GM18909 (cell line): ENCODE measurements at regions not wholly inside any gene's neighbourhood (a gene's known extent, or its start where the extent isn't known, plus 50 kb on each side); places are given as distances from the start of the nearest gene placed in this dataset.
"Not testable (repeated sequence)": the region's sequence is repeated elsewhere in the genome, so short reads cannot be mapped to it uniquely, and the experiment has no call there.

Experiments used
- ATAC-seq: cut with Tn5 transposase; IDR thresholded peaks from one replicate; pipeline ENCODE4 v1.9.1; 2021; ENCODE audit warnings: mild to moderate bottlenecking; ENCODE audit not compliant: unreplicated experiment, poor library complexity

DNA sequence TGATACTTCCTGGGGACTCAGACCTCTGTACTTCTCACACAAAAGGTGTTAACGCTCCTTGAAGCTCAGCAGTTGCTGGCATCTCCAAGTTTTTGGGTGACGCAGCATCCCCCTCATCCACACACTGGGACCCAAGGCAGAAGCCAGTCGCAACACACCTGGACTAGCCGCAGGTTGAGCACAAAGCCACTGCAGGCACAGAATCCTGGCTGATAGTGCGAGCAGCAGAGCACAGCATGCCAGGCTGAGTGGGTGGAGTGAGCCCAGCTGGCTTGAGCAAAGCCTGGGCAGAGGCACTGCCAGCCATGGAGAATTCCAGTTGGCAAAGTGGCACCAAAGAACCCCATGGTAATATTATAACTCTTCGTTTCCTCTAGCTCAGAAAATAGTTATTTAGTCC is 873.2 kb upstream of the NDST4 start:
- ATAC-seq = no peak

DNA sequence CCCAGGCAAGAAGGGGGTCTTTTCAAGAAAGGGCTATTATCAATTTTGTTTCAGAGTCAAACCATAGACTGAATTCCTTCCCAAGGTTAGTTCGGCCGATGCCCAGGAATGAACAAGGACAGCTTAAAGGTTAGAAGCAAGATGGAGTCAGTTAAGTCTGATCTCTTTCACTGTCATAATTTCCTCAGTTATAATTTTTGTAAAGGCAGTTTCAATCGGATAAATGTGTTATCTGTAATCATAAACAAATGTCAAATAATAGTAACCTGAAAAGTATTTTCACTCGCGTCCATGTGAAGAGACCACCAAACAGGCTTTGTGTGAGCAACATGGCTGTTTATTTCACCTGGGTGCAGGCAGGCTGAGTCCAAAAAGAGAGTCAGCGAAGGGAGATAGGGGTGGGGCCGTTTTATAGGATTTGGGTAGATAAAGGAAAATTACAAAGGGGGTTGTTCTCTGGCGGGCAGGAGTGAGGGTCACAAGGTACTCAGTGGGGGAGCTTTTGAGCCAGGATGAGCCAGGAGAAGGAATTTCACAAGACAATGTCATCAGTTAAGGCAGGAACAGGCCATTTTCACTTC is 862.1 kb upstream of the NDST4 start:
- not testable (repeated sequence) for ATAC-seq

GRCh38 chr4:115973768-115974167 is 860.3 kb upstream of the NDST4 start:
- ATAC-seq = no peak

GRCh38 chr4:115972967-115973366 is 859.5 kb upstream of the NDST4 start:
- no peak for ATAC-seq

DNA sequence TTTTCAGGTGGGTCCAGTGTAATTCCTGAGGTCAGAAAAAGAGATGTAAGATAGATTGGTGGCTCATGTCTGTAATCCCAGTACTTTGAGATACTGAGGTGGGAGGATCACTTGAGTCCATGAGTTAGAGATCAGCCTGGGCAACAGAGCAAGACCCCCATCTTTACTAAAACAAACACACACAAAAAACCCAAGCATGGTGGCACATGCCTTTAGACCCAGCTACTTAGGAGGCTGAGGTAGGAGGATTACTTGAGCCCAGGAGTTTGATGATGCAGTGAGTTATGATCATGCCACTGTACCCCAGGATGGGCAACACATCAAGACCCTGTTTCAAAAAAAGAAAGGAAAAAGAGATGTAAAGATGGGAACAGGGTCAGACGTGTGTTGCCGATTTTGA is 857.4 kb upstream of the NDST4 start:
- ATAC-seq = no peak

DNA sequence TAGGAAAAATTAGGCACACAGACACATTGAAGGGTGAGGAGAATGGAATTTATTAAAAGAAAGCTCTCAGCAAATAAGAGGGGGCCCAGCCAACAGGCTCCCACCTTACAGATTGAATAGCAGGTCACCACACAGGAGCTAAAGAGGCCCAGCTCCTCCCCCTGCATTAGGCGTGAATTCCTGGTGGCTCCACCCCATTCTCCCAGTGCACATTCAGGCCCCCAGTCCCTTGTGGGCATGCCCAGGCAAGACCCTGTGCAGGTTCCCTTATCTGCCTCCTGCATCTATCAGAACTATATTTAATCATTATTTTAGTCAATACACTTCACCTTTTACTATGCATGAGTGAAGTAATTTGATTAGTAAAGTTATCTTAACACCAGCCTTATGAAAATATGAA is 856.3 kb upstream of the NDST4 start:
- no peak for ATAC-seq

DNA sequence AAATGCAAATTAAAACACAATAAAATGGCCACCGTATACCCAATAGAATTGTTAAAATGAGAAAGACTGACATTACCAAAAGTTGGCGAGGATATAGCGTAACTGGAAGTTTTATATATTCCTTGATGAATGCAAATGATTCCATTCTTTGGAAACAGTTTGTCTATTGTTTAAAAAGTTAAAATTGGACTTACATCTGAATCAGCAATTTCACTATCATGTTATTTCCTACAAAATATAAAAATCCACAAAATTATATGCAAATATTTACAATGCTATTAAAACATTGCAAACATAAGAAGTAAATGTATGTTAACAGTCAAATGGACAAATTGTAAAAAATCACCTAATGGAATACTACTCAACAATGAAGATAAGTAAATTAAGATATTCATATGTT is 852.2 kb upstream of the NDST4 start:
- no peak for ATAC-seq

- ATAC-seq = not testable (repeated sequence)
Measured at GRCh38 chr4:115956054-115956796, 842.8 kb upstream of the NDST4 start.

- no peak for ATAC-seq
Measured at GRCh38 chr4:115950806-115951205, 837.4 kb upstream of the NDST4 start.

GRCh38 chr4:115949974-115950743 is 836.7 kb upstream of the NDST4 start:
- ATAC-seq = peak; percentile 88

DNA sequence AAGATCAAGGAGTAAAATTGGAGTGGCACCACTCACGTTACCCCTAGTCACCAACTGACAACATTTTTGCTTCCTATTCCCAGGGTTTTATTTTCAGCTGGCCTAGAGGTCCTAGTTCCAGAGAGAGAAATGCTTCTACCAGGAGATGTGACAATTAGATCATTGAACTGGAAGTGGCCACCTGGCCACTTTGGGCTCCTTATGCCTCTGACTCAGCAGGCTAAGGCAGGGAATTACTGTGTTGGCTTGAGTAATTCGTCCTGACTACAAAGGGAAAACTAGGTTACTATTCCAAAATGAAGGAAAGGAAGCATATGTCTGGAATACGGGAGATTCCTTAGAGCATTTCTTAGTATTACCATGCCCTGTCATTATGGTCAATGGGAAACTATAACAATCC is 831.6 kb upstream of the NDST4 start:
- no peak for ATAC-seq

- ATAC-seq = no peak
Measured at GRCh38 chr4:115944146-115944905, 830.9 kb upstream of the NDST4 start.

- ATAC-seq = no peak
Measured at GRCh38 chr4:115938764-115939443, 825.5 kb upstream of the NDST4 start.

DNA sequence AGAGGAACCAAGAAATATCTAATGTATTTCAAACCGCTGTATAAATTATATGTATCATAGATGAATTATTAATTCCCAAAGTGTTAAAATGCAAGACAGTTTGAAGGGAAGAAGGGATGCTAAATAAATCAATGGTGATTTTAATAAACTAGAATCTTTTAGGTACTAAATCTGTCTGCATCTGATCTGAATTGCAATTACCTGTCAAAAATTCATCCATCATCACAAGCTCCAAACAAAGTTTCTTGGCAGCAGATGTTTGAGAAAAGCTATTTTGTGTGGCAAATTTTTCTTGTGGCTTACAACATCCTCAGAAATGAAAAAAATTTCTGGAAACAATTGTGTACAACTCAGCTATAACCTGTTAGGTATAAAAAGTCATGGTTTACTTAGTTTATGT is 816.0 kb upstream of the NDST4 start:
- no peak for ATAC-seq

- ATAC-seq = no peak
Measured at GRCh38 chr4:115927382-115927781, 814.0 kb upstream of the NDST4 start.

- ATAC-seq = no peak
Measured at GRCh38 chr4:115923152-115923551, 809.7 kb upstream of the NDST4 start.

DNA sequence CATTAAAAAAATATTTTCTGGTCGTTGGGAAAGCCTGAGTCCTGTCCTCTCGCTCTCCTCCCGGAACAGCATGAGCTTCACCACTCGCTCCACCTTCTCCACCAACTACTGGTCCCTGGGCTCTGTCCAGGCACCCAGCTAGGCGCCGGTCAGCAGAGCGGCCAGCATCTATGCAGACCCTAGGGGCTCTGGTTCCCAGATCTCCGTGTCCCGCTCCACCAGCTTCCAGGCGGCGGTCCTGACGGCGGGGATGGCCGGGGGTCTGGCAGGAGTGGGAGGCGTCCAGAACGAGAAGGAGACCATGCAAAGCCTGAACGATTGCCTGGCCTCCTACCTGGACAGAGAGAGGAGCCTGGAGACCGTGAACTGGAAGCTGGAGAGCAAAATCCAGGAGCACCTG is 807.2 kb upstream of the NDST4 start:
- ATAC-seq = no peak

DNA sequence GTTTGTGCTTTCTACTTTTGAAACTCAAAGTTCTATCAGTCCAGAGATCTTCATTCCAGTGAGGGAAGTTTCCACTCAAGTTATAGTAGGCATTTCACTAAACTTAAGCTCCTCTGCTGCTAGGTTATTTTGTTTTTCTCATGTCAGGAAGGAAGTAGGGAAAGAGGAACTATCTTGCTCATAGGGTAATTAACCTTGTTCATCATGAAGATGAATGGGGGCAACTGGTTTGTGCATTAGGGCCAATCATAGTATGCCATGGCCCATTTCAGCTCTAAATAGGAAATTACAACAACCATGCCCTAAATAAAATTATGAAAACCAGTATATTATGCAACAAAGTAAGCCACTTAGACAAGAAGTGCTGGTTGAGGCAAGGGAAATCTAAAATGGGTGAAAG is 804.7 kb upstream of the NDST4 start:
- no peak for ATAC-seq

GRCh38 chr4:115906428-115906827 is 793.0 kb upstream of the NDST4 start:
- no peak for ATAC-seq

DNA sequence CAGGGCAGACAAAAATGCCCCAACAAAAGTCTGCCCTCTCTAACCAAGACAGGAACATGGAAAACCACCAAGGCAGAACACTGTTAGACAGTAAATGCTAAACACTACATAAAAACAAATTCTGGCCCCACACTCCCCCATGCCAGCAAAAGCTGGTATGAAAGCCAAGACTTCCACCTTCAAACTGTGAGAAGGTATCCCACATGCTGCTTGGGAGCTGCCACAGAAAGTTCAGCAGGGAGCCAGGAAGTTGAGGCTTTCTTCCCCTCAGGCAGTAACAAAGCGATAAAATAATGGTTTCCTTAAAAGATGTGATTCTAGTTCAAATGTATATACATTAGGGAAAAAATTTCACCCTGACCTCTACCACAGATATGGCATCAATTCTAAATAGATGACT is 770.4 kb upstream of the NDST4 start:
- no peak for ATAC-seq
